ENCODE measurements at regions not wholly inside any gene's neighbourhood (a gene's known extent, or its start where the extent isn't known, plus 50 kb on each side); places are given as distances from the start of the nearest gene placed in this dataset.

- no peak for DNase-seq (ENCODE audit: extremely low read depth, low read depth)
Observed at GRCh38 chr22:44596396-44597125, 98.5 kb upstream of the RTL6 start.

GRCh38 chr22:44595841-44596341 lies 97.9 kb upstream of the RTL6 start:
- no peak for DNase-seq (ENCODE audit: extremely low read depth, low read depth)

GRCh38 chr22:44594951-44595350 lies 96.9 kb upstream of the RTL6 start:
- no peak for DNase-seq (ENCODE audit: extremely low read depth, low read depth)

GRCh38 chr22:44592824-44593148 lies 94.8 kb upstream of the RTL6 start:
- no peak for DNase-seq (ENCODE audit: extremely low read depth, low read depth)

- DNase-seq (ENCODE audit: extremely low read depth, low read depth), result no peak
Observed at GRCh38 chr22:44592126-44592823, 94.2 kb upstream of the RTL6 start.

- DNase-seq (ENCODE audit: extremely low read depth, low read depth), result no peak
Observed at GRCh38 chr22:44591146-44591790, 93.2 kb upstream of the RTL6 start.

- no peak for DNase-seq (ENCODE audit: extremely low read depth, low read depth)
Observed at GRCh38 chr22:44590291-44590690, 92.3 kb upstream of the RTL6 start.

- DNase-seq (ENCODE audit: extremely low read depth, low read depth), result no peak
Observed at GRCh38 chr22:44589831-44590230, 91.8 kb upstream of the RTL6 start.

GRCh38 chr22:44588348-44588747 lies 90.3 kb upstream of the RTL6 start:
- no peak for DNase-seq (ENCODE audit: extremely low read depth, low read depth)

GRCh38 chr22:44587737-44588310 lies 89.8 kb upstream of the RTL6 start:
- DNase-seq (ENCODE audit: extremely low read depth, low read depth), result no peak

- DNase-seq (ENCODE audit: extremely low read depth, low read depth), result no peak
Observed at GRCh38 chr22:44586999-44587736, 89.1 kb upstream of the RTL6 start.

- no peak for DNase-seq (ENCODE audit: extremely low read depth, low read depth)
Observed at GRCh38 chr22:44586351-44586990, 88.4 kb upstream of the RTL6 start.

- no peak for DNase-seq (ENCODE audit: extremely low read depth, low read depth)
Observed at GRCh38 chr22:44585559-44586350, 87.7 kb upstream of the RTL6 start.

GRCh38 chr22:44584256-44584902 lies 86.3 kb upstream of the RTL6 start:
- DNase-seq (ENCODE audit: extremely low read depth, low read depth), result no peak

GRCh38 chr22:44583854-44584253 lies 85.8 kb upstream of the RTL6 start:
- no peak for DNase-seq (ENCODE audit: extremely low read depth, low read depth)

GRCh38 chr22:44583061-44583760 lies 85.2 kb upstream of the RTL6 start:
- no peak for DNase-seq (ENCODE audit: extremely low read depth, low read depth)

- DNase-seq (ENCODE audit: extremely low read depth, low read depth), result no peak
Observed at GRCh38 chr22:44582016-44582415, 84.0 kb upstream of the RTL6 start.

GRCh38 chr22:44581096-44581435 lies 83.0 kb upstream of the RTL6 start:
- DNase-seq (ENCODE audit: extremely low read depth, low read depth), result no peak

All from NCI-H460 (cell line).